Hepatocyte (in vitro differentiated cells): ENCODE measurements at regions not wholly inside any gene's neighbourhood (a gene's known extent, or its start where the extent isn't known, plus 50 kb on each side); places are given as distances from the start of the nearest gene placed in this dataset.

Experiments
- DNase-seq: peaks from one replicate; pipeline ENCODE4 v3.0.0-alpha.2; 2016; ENCODE audit warnings: low spot score
- H2AFZ ChIP-seq: fragments of 200-600 bp; sonication (generic); 2 replicates; pipeline ENCODE4 v1.6.0; 2016; ENCODE audit warnings: antibody characterized with exemption, mild to moderate bottlenecking
- H3K27ac ChIP-seq: fragments of 200-600 bp; sonication (generic); 2 replicates; pipeline ENCODE4 v1.5.1; 2016; ENCODE audit warnings: mild to moderate bottlenecking
- H3K27me3 ChIP-seq: fragments of 200-600 bp; sonication (generic); 2 replicates; pipeline ENCODE4 v1.6.1; 2016
- H3K36me3 ChIP-seq: fragments of 200-600 bp; sonication (generic); replicated peaks from 2 replicates; pipeline ENCODE4 v1.5.1; 2016; ENCODE audit warnings: low read depth; ENCODE audit not compliant: insufficient read depth
- H3K4me1 ChIP-seq: fragments of 200-600 bp; sonication (generic); 2 replicates; pipeline ENCODE4 v1.5.1; 2016; ENCODE audit warnings: mild to moderate bottlenecking, moderate library complexity; ENCODE audit not compliant: insufficient read depth
- H3K4me2 ChIP-seq: fragments of 200-600 bp; sonication (generic); 2 replicates; pipeline ENCODE4 v1.6.0; 2016
- H3K4me3 ChIP-seq: fragments of 200-600 bp; sonication (generic); 2 replicates; pipeline ENCODE4 v1.5.1; 2016; ENCODE audit warnings: mild to moderate bottlenecking
- H3K79me2 ChIP-seq: fragments of 200-600 bp; sonication (generic); 2 replicates; pipeline ENCODE4 v1.6.0; 2017; ENCODE audit warnings: mild to moderate bottlenecking
- H3K9me2 ChIP-seq: fragments of 200-600 bp; sonication (generic); replicated peaks from 2 replicates; pipeline ENCODE4 v1.6.0; 2017; ENCODE audit warnings: mild to moderate bottlenecking; ENCODE audit not compliant: insufficient read depth
- H3K9me3 ChIP-seq: fragments of 200-600 bp; sonication (generic); 2 replicates; pipeline ENCODE4 v1.5.1; 2016; ENCODE audit warnings: low read depth, mild to moderate bottlenecking
- H4K20me1 ChIP-seq: fragments of 200-600 bp; sonication (generic); 2 replicates; pipeline ENCODE4 v1.6.0; 2016; ENCODE audit warnings: mild to moderate bottlenecking; ENCODE audit not compliant: insufficient read depth, poor library complexity, severe bottlenecking
- CTCF ChIP-seq: fragments of 200-600 bp; sonication (generic); IDR thresholded peaks from 2 replicates; pipeline ENCODE4 v1.5.1; 2016; ENCODE audit warnings: antibody characterized with exemption, mild to moderate bottlenecking; ENCODE audit not compliant: poor library complexity
- EZH2 ChIP-seq: fragments of 200-600 bp; sonication (generic); IDR thresholded peaks from 2 replicates; pipeline ENCODE4 v1.6.1; 2016; ENCODE audit warnings: antibody characterized with exemption, mild to moderate bottlenecking, borderline replicate concordance
- EZH2phosphoT487 ChIP-seq: fragments of 200-600 bp; sonication (generic); IDR thresholded peaks from one replicate; pipeline ENCODE4 v1.6.1; 2018; ENCODE audit warnings: antibody characterized with exemption, mild to moderate bottlenecking, low read depth, moderate library complexity; ENCODE audit not compliant: unreplicated experiment, severe bottlenecking
- WGBS: methylation state at CpG from one replicate; pipeline ENCODE4 v1.1.6; 2016; ENCODE audit warnings: low lambda C conversion rate; ENCODE audit errors: missing lambda C conversion rate; 5-methylcytosine and 5-hydroxymethylcytosine counted together

- Histone ChIP-seq H3K4me3 (no peak overlapping the region), H3K36me3 (no peaks in the 10 kb centered on the region), H3K9me3 (peaks cover 4% of the 10 kb centered on the region), H3K27ac (no peak overlapping the region), H3K4me2 (no peak overlapping the region), H3K9me2 (no peaks in the 10 kb centered on the region), H3K4me1 (no peaks in the 10 kb centered on the region), H2AFZ (no peak overlapping the region), H3K79me2 (no peaks in the 10 kb centered on the region), H4K20me1 (no peaks in the 10 kb centered on the region), H3K27me3 (no peaks in the 10 kb centered on the region)
- WGBS: 67% methylated on average over 9 of the region's 9 CpGs
- TF ChIP-seq EZH2phosphoT487 (no peak), CTCF (no peak), EZH2 (no peak)
- no peak for DNase-seq
These were observed 777.0 kb downstream of the KCNJ18 start for GRCh38 chr17:22469101-22469880.

- no peaks in the 10 kb centered on the region for H3K27me3 ChIP-seq
These were observed 777.6 kb downstream of the KCNJ18 start for GRCh38 chr17:22469941-22470340.

GRCh38 chr17:22470411-22471175 is 778.3 kb downstream of the KCNJ18 start:
- Histone ChIP-seq H3K27me3 (no peaks in the 10 kb centered on the region), H3K9me3 (peaks cover 4% of the 10 kb centered on the region), H3K36me3 (no peaks in the 10 kb centered on the region), H4K20me1 (no peaks in the 10 kb centered on the region), H2AFZ (no peak overlapping the region), H3K9me2 (no peaks in the 10 kb centered on the region), H3K4me1 (no peaks in the 10 kb centered on the region), H3K4me3 (no peak overlapping the region), H3K27ac (no peak overlapping the region), H3K79me2 (no peaks in the 10 kb centered on the region), H3K4me2 (no peak overlapping the region)
- DNase-seq: no peak
- 50% methylated on average over 7 of the region's 7 CpGs for WGBS
- TF ChIP-seq EZH2phosphoT487: no peak
- TF ChIP-seq CTCF: no peak
- TF ChIP-seq EZH2: no peak

More at GRCh38 chr17:22469941-22470340, 777.6 kb downstream of the KCNJ18 start:
- no peaks in the 10 kb centered on the region for H3K9me2 ChIP-seq
- H3K36me3 ChIP-seq: no peaks in the 10 kb centered on the region
- H3K4me3 ChIP-seq: no peak overlapping the region
- H3K79me2 ChIP-seq: no peaks in the 10 kb centered on the region
- no peak overlapping the region for H2AFZ ChIP-seq
- H3K27ac ChIP-seq: no peak overlapping the region
- TF ChIP-seq EZH2phosphoT487 (no peak), EZH2 (no peak), CTCF (no peak)
- no peak overlapping the region for H3K4me2 ChIP-seq
- no peaks in the 10 kb centered on the region for H4K20me1 ChIP-seq
- no peaks in the 10 kb centered on the region for H3K4me1 ChIP-seq
- DNase-seq: no peak
- H3K9me3 ChIP-seq: peaks cover 4% of the 10 kb centered on the region
- WGBS: 51% methylated on average over 4 of the region's 4 CpGs
